NCI-H774 (cell line): ENCODE measurements at regions not wholly inside any gene's neighbourhood (a gene's known extent, or its start where the extent isn't known, plus 50 kb on each side); places are given as distances from the start of the nearest gene placed in this dataset.

Source experiments
- DNase-seq: peaks from one replicate; lab custom pipeline; 2025; lab: John Stamatoyannopoulos, UW

- no peak for DNase-seq
Measured at GRCh38 chr2:164090533-164090932, 354.7 kb upstream of the FIGN start.

DNA sequence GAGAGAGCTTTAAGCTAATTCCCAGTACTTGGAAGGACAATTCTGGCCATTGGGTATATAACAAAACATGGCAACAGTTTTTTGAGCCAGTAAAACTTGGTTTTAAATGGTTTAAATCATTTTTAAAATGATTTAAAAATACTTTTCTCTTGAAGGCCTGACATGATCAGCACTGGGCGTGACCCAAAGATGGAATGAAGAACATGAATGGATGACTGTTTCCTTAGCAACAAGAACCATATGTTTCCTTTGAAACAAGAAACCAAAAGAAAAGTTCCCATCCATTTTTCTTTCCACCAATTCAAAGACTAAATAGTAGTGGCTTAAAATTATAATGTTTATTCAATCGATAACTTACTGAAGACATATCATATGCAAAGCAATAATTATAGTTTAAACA lies 348.3 kb upstream of the FIGN start:
- no peak for DNase-seq

GRCh38 chr2:164080486-164080885 lies 344.7 kb upstream of the FIGN start:
- no peak for DNase-seq

GRCh38 chr2:164079258-164079657 lies 343.4 kb upstream of the FIGN start:
- no peak for DNase-seq

DNA sequence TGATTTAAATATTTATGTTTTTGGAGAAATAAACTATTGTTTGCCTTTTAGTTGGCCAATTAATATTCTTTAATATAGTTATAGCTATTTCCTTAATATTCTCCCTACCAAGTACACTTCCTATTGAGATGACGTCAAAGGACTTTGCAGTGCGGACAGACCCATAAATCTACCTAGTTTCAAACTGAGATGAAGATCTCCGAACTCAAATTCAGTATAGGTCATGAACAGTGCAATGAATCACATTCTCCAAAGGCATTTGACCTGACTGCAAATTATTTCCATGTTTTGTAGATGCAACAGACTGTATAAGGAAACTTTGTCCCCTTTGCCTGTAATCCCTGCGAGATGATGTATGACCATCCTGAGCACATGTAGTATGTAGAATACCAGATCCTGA lies 342.6 kb upstream of the FIGN start:
- DNase-seq = no peak

DNA sequence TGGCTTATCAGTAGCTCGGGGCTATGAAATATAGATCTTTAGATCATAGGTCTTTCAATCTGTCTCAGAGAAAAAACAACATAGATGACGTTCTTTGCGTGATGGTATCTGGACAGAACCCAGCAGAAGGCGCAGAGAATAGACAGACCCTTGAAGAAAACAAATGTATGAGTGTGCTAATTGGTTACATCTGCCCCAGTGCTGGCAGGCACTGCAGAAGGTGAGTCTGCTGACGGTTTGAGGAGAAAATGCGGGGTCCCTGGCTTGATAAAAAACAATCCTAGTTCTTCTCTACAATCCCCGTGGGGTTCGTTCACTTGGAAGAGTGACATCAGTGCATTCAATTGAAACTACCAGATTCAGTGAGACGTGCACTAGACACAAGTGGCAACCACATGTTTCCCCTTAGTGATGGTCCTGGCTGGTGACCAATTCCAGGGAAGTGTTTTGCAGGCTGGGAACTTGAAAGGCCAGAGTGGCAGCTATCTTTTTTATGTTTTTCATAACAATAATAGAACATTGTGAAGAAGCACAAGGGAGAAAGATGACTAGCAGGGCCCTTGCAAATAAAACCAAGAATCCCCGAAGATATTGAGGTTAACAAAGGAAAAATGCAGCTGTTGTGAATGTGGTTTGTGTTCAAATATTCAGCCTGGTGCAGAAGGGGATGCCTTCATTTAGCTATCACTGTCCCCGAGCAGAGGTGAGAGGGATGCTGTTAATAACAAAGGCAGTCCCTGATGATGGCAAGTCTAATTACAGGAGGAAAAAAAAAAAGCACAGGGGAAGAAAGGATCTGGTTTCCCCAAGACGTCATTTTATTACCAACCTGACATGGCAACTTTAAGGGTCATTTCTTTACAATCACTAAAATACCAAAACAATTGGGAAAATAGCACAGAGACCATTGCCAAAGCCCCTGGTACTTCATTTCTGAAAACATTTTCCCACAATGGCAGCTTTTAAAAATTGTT lies 337.6 kb upstream of the FIGN start:
- DNase-seq = no peak

GRCh38 chr2:164069540-164069939 lies 333.7 kb upstream of the FIGN start:
- peak; percentile 19 for DNase-seq

- DNase-seq = no peak
Measured at GRCh38 chr2:164068063-164068462, 332.3 kb upstream of the FIGN start.

GRCh38 chr2:164066095-164066494 lies 330.3 kb upstream of the FIGN start:
- DNase-seq = peak; percentile 82

GRCh38 chr2:164065038-164065437 lies 329.2 kb upstream of the FIGN start:
- no peak for DNase-seq

- peak; percentile 7 for DNase-seq
Measured at GRCh38 chr2:164061129-164061746, 325.4 kb upstream of the FIGN start.

DNA sequence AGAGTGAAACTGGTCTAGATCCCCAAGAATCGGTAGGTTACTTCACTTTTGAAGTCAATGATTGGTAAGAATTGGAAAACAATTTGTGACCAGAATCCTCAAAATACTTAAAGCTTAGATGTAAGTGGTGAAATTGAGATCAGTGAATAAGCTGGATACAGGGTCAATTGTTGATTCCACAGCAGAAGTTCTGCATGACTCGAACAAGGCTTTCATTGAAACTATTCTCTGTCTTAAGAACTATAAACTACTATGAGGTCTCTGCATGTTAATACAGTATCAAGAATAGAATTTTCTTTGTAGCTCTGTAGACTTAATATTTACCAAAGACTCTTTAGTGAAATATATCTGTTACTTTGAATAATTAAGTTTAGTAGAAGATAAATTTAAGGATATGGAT lies 324.2 kb upstream of the FIGN start:
- DNase-seq = no peak

DNA sequence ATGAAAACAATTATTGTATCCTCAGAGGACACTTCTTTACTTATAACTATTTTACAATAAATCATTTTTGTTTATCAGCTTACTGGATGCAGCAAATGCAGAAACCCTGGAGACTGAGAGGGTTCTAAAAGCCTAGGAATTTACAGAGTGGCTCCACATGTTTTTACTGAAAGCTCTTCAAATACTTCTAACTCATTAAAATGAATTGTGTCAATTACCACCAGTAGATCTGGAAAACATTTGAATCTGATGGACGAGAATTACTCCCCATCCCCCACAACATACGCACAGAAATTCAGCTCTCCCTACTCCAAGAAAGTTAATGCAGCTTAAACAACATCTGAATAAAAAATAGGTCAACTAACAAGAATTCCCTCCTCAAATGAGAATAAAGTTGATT lies 319.8 kb upstream of the FIGN start:
- DNase-seq = no peak

DNA sequence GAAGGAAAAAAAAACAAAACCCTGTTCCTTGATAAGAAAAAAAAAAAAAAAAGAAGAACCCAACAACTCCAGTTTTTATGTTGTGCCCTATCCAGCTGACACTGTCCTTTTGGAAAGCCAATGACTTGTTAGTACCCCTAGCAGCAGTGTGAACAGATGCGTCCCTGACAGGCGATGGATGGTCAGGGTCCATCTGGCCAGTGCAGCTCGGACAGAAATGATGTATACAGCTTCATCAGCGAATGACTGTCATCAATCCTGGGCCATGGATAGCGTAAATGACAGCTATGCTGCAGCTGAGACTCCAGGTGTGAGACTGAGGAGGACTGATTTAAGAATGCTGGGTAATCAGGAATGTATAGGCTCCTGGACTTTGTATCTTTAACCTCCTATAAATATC lies 318.8 kb upstream of the FIGN start:
- DNase-seq = no peak

DNA sequence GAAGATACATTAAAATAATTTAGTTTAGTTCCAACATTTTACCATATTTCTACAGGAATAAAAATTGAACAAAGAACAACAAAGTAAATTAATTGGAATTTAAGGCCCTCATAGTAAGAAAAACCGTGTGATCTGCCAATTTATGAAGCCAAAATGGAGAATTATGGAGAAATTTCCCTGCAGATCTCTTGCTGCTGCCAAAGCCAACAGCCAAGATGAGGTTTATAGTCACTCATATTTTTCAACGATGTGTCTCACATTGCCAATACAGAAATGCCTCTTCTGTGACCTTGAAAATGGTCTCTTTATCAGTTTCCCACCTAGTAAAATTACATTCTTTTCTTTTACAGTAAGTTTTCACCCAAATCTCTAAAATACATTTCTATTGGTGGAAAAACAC lies 317.2 kb upstream of the FIGN start:
- no peak for DNase-seq

DNA sequence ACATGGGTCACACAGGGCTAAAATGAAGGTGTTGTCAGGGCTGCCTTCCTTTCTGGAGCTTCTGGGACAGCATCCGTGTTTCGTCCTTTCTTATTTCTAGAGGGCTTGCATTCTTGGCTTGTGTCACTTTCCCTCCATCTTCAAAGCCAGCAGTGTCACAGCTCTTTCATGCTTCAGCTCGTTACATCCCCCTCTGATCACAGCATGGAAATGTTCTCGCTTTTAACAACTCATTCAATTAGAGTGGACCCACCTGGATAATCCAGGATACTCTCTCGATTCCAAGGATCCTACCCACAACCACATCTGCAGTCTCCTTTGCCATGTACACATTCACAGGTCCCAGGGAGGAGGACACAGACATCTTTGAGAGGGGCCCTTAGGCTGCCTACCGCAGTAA lies 316.2 kb upstream of the FIGN start:
- DNase-seq = no peak

- no peak for DNase-seq
Measured at GRCh38 chr2:164048729-164049128, 312.9 kb upstream of the FIGN start.

DNA sequence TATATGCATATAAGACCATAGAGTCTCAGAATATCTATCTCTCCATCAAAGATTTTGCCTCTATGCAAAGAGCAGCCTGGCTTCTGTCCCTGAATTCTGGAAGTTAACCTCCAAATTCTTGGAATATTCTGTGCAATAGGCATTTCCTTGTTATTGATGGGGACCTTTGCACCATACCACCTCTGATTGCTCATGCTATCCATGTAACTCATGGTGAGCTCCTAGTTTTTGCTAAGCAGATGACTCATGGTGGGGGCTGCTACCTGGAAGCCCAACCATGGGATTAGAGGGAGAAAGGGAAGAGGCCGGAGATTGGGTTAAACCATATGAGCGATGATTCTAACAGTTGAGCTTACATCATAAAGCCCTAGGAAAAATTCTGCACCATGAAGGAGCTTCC lies 310.2 kb upstream of the FIGN start:
- no peak for DNase-seq

DNA sequence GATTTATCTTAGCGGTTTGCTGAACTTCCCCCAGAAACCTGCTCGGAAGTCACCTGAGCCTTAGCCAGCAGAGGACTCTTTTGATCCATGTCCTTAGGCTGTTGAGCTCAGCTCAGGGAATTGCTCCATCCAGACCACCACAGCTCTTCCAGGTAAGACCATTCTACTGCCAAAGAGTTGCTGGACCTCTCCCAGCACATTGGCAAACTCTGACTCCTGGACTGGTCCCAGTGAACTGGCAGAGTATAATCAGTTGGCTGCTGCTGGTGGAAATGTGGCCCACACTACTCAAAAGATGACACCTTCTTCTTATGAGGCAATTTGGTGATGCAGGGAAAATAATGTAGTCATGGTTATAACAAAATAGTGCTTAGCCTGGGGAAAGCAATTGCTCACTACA lies 308.8 kb upstream of the FIGN start:
- no peak for DNase-seq

GRCh38 chr2:164039270-164039669 lies 303.5 kb upstream of the FIGN start:
- DNase-seq = no peak

- DNase-seq = no peak
Measured at GRCh38 chr2:164032995-164033394, 297.2 kb upstream of the FIGN start.

DNA sequence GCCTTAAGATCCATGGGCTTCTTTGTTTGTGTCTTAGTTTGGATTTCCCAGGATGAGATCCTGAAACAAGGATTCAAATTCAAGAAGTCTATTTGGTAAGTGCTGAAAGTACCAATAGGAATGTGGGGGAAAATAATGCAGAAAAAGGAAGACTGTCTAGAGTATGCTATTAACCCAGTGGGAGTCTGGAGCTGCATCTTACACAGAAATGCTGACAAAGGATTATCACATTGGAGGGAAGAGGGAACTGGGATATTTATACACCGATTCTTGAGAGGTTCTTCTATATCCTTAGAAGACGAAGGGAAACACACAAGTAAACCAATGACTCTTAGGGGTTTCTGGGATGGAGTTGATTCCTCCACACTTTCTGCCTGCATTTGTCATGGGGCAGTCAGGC lies 294.8 kb upstream of the FIGN start:
- DNase-seq = no peak

- no peak for DNase-seq
Measured at GRCh38 chr2:164028814-164029534, 293.2 kb upstream of the FIGN start.
